Middle frontal gyrus (tissue), 1 donor: ENCODE measurements at regions not wholly inside any gene's neighbourhood (a gene's known extent, or its start where the extent isn't known, plus 50 kb on each side); places are given as distances from the start of the nearest gene placed in this dataset.
"Not testable (repeated sequence)": the region's sequence is repeated elsewhere in the genome, so short reads cannot be mapped to it uniquely, and the experiment has no call there.

ENCODE experiments used
- DNase-seq: peaks from one replicate; pipeline ENCODE4 v3.0.0-alpha.2; 2015; ENCODE audit warnings: low spot score; ENCODE audit errors: extremely low spot score

DNA sequence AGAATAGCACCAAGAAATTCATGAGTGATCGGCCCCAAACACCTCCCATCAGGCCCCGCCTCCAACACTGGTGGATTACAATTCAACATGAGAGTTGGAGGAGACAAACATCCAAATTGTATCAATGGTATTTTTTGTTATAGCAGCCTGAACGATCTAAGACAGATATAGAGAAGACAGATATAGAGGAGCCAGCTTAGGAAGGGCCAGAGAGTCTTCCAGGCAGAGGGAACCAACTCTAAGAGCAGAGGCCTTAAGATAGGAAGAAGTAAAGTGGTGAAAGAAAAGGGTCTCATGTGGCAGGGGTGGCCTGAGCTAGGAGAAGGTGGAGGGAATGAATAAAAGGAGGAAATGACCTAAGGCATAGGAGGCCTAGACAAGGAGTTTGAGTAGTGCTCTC is 158.8 kb upstream of the TBL1XR1 start:
- no peak for DNase-seq

- DNase-seq = no peak
Measured at GRCh38 chr3:177356952-177357351, 159.7 kb upstream of the TBL1XR1 start.

DNA sequence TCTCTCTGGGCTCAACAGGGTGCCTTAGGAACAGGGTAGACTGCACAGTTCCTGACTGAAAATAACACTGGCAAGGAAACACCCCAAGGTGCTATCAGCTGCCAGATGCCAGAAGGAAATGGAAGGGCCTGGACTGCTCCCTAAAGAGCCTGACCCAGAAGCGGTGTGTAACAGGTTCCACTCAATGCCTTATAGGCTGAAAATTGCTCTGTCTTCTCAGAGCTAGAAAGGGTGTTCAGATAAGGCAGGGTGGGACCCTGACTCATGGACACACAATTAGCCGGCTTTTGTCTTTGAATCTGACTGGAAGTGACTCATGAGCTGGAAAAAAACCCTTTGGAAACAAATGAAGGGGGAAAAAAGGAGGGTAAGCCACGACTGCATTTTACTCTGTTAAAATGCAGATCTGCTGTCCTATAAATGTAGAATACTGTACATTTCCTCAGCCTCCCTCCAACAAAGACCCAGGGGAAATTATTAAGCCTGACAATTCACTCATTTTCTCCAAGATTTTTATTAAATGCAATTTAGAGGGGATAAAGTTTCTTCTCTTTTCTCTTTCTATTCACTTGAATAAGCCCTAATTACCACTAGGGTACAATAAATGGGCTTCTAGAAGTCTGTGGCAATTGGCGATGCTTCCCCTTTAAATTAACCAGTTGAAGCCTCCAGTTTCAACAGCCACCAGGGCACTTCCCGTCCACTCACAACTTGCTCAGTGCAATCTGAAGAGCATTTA is 160.2 kb upstream of the TBL1XR1 start:
- no peak for DNase-seq

DNA sequence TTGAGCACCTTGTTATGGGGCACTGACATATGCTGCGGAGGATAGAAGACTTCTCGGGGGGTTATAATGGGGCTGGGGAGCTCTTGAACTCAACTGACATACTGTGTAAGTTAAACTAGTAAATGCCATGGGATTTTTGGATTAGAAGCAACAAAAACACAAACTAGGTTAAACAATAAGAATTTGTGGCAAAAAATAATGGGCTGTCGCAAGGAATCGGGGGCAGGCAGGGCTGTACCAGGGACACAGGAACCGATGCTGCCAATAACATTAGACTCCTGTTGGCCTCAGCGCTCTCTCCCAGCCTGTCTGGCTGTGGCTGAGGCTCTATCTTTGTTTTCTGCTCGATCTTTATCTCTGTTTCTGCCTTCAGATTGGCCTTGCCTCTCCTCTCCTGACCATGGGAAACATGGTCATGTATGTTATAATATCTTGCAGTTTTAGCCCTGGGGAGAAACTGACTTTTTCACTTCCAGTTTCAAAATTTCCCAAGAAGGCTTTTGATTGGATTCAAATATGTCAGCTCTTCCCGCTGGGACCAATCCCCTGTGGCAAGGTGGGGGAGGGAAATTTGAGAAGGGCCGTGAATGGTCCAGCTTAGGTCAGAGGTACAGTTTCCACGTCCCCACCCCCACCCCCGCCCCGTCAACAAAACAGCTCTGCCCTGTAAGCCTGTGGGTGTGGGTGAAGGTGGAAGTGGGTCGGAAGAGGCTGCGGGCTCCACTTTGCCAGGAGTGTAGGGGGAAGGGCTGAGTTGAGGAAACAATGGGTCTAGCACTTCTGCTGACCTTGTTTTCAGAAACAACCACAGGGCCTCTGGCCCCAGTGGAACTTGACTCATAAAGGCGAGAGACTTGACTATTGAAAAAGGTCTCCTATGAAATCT is 161.1 kb upstream of the TBL1XR1 start:
- DNase-seq = no peak

- DNase-seq = no peak
Measured at GRCh38 chr3:177358977-177359592, 161.8 kb upstream of the TBL1XR1 start.

DNA sequence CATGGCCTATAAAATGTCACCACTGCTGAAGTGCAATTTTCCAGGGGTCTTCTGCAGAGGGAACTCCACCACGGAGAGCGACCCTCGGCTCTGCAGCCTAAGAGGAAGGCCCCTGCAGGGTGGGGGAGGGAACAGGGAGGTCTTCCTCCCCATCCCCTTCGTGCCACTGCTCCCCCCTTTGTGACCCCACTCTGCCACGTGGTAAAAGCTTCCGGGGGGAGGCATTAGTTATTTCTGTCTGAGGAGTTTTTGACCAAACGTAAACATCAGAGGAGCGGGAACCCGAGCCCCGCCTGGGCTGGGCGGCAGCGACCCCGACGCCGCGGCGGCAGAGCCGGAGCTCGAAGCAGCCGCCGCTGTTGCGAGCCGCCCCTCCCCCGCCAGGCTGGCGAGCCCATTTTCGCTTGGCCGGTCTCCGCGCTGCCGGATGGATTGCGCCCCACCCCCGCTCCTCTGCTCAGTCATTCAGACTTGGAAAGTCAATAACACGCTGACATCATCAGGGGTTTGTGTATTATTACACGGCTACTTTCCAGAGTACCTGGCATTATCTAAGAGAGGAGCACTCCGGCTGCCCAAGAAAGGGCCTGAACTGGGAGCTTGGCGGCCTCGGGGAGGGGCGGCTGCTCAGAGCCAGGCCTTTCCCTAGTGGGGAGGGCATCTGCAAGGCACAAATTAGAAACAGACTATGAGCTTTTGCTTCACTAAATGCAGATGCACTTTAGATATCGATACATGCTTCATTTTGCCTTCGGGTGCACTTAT is 162.5 kb upstream of the TBL1XR1 start:
- DNase-seq = peak; percentile 92

DNA sequence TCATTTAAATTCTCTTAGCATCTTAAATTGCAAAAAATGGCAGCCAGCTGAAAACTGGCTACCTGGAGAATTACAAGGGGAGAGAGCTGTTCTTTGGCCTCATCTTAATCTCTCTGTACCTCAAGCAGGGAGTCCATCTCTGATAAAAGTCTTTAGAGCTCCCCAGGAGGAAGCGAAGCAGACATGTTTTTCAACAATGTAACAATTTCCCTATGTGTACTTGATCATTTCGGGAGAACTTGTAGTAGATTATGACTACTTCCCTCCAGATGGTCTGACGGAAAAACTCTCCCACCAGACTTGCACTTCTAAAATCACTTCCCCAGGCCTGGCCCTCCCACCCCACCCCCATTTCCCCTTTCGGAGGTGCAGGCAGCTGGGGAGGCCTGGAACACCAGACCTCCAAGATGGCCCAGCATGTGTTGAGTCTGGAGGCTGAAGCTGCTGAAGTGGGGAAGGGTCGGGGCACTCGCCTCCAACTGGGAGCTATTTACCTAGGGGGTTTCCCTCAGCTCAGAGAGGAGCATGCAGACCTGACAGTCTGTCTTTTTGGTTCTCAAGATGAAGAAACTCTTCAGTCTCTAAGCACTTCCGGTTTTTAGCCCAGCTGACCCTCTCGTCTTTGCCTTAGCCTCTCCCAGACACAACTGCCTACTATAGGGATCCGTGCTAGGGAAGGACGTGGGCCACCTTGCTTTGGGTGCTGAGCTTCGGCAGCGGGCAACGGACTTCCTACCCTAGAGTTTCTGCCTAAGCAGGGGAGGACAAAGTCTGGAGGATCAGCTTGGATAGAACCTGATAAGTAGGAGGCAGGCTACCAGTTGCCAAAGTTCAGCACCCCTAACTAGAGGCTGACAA is 164.0 kb upstream of the TBL1XR1 start:
- DNase-seq = no peak

GRCh38 chr3:177362626-177363025 is 165.3 kb upstream of the TBL1XR1 start:
- DNase-seq = no peak

GRCh38 chr3:177364236-177364635 is 167.0 kb upstream of the TBL1XR1 start:
- no peak for DNase-seq

DNA sequence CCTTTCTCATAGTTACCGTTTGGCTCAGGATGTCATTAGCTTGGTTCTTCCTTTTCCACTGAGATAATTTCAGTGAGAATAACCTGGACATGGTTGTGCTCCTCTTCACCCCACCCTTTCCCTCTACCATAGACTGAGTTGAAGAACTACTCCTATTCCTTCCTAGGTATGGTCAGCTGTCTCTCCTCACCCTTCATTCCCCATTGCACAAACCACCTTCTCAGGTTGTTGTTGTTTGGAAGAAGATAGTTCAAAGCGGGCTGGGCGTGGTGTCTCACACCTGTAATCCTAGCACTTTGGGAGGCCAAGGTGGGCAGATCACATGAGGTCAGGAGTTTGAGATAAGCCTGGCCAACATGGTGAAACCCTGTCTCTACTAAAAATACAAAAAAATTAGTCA is 168.0 kb upstream of the TBL1XR1 start:
- not testable (repeated sequence) for DNase-seq

DNA sequence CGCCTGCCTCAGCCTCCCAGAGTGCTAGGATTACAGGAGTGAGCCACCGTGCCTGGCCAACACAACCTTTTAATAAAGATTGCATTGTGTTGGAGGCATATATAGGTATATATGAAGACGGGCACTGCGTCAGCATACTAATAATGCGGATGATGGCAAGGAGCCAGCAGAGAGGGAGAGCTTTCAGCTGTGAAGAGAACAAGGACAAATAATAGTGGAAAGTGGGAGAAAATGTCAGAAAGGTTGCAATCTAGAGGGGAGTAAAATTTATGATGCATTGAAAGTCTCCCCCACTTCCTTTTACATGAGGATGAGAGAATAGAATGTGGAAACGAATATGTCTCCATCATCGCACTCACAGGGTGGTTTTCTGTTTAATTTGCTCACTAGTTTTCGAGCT is 170.5 kb upstream of the TBL1XR1 start:
- no peak for DNase-seq

DNA sequence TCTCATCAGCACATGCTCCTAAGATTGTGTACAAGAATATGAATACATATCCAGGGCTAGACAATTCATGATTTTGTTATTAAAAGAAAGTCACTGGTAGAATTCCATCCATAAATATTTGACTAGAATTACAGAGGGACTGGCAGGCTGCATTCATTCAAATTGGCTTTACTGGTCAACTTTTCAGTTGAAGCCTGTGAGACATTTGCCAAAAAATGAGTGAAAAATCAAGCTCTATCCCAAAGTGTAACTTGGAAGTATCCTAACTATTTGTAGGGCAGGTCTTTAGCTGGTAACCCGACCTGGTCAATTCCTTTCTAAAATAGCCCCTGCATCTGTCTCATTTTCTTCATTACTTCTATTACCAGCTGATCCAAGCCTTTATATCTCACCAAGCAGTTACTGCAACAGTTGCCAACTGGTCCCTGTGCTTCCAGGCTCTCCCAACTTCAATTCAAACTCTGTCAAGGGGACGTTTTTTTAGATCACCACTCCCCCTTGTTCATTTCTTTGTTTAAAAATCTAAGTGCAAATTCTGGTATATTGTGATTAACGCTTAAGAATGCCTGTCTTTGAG is 173.1 kb upstream of the TBL1XR1 start:
- DNase-seq = no peak

DNA sequence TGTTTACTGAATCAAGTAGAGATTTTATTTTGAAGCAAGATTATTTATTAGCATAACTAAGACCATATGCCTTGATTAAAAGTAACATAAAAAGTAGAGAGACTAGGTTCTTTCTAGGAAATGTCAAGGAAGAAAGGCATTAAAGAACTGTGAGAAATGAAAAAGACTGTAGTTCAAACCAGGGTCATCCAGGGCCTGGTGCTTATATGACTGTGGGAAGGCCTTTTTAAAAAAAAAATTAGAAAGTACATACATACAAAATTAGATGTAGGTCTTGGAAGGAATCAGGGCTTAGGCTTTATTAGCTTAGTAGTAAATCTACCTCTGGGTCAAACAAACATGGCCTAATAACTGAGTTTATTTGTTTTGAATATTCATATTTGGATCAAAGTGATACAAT is 173.9 kb upstream of the TBL1XR1 start:
- DNase-seq = no peak

DNA sequence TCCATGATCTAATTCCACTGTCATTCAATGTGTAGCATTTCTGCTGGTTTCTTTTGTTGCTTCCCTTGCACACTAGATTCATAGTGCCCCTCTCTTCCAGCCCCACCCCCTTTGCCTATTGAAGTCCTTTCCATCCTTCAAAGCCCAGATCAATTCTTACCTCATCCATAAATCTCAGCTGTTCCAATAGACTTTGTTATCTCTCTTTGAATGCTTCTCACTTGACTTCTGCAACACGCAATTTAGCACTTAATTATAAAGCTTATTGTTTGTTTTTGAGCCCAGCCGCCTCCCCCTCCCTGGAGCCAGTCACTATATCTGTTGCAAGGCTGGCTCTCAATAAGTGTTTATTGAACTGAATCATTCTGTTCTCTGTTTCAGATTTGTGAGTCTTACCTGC is 174.6 kb upstream of the TBL1XR1 start:
- no peak for DNase-seq

DNA sequence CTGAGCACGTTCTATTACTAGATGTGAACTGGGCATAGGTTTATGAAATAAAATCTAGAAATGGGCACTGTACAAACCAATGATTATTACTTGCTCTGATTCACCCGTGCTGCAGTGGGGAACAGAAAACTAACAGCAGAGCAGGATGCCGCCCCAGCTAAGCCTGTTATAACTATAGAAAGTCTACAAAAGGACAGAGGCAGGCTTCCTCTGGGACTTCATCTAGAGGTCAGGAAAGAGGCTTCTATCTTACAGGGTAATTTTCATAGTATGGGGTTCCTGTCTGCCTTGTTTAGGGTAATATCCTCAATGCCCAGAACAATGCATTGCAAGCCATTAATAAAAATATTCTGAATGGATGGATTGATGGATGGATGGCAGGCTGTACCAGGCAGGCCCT is 177.0 kb upstream of the TBL1XR1 start:
- no peak for DNase-seq

- DNase-seq = no peak
Measured at GRCh38 chr3:177375316-177375715, 178.0 kb upstream of the TBL1XR1 start.

DNA sequence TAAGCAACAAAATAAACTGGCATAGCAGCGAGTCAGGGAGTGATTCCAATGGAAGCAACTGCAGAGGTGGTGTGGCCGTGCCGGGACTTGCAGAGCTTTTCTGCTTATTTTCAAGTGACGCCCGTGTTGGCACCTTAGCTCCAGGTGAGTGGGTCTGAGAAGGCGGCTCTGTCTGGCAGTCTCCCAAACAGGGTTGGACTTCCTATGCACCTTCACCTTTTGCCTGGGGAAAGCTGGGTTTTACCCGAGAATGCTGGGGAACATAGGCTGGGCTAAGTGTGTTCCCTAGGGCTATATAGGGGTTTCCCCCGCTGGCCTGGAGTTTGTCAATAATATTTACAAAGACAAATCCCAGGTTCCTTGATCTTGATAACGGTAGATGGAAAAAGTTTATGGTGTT is 179.9 kb upstream of the TBL1XR1 start:
- no peak for DNase-seq

DNA sequence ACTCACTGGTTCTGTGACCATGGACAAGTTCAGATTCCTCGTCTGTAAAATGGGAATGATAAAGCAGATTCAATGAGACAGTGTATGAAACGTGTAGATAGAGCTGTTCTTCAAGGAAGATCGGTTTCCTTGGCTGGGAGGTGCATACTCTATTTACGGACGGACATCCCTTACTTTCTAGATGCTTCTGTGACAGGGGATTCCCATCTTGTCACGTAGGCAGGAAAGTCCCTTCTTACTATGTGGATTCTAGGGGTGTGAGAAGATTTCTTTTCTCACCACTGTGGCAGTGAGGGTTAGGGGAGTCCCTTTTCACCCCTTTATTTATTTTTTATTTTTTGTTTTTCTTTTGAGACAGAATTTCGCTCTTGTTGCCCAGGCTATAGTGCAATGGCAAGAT is 180.9 kb upstream of the TBL1XR1 start:
- no peak for DNase-seq

- no peak for DNase-seq
Measured at GRCh38 chr3:177379045-177379444, 181.8 kb upstream of the TBL1XR1 start.

- DNase-seq = no peak
Measured at GRCh38 chr3:177381070-177381469, 183.8 kb upstream of the TBL1XR1 start.
